OCI-LY1 (cell line): ENCODE measurements at regions not wholly inside any gene's neighbourhood (a gene's known extent, or its start where the extent isn't known, plus 50 kb on each side); places are given as distances from the start of the nearest gene placed in this dataset.

Experiments used
- CTCF ChIP-seq: fragments of 200-600 bp; sonication (generic), shearing (Covaris generic); IDR thresholded peaks from 2 replicates; pipeline ENCODE4 v1.5.1; 2017; ENCODE audit warnings: mild to moderate bottlenecking, antibody characterized with exemption, low read length, moderate library complexity, mixed read lengths
- EZH2 ChIP-seq: fragments of 200-600 bp; sonication (generic), shearing (Covaris generic); IDR thresholded peaks from 2 replicates; pipeline ENCODE4 v1.8.0; 2017; ENCODE audit warnings: borderline replicate concordance, mixed run types, mild to moderate bottlenecking, antibody characterized with exemption, low read length, moderate library complexity, mixed read lengths

- TF ChIP-seq EZH2: no peak
- TF ChIP-seq CTCF: no peak
These were observed 131.7 kb upstream of the TARS1 start for GRCh38 chr5:33309068-33309467.
